GM13976 (cell line): ENCODE measurements at regions not wholly inside any gene's neighbourhood (a gene's known extent, or its start where the extent isn't known, plus 50 kb on each side); places are given as distances from the start of the nearest gene placed in this dataset.

Experiments
- DNase-seq: peaks from one replicate; pipeline ENCODE4 v3.0.0; 2012; ENCODE audit warnings: low spot score
- CTCF ChIP-seq: IDR thresholded peaks from 2 replicates; pipeline ENCODE4 v1.5.1; 2012; ENCODE audit warnings: borderline replicate concordance, mild to moderate bottlenecking; ENCODE audit not compliant: insufficient read depth; ENCODE audit errors: extremely low read depth, missing control alignments, control extremely low read depth
- in situ Hi-C: fragments of 300-500 bp; cut with MboI; formaldehyde crosslinking; loops from one replicate; pipeline ENCODE4 v1.12.0; 2022; ENCODE audit warnings: low sequenced_read_pairs, mixed read lengths, inconsistent platforms; ENCODE audit not compliant: unreplicated experiment

GRCh38 chr10:57694956-57695608 is 572.6 kb downstream of the IPMK start:
- TF ChIP-seq CTCF, result no peak
- DNase-seq, result no peak

GRCh38 chr10:57692255-57692980 is 575.3 kb downstream of the IPMK start:
- no peak for TF ChIP-seq CTCF
- in situ Hi-C loops, result no loop called here
- DNase-seq, result no peak

More at GRCh38 chr10:57694956-57695608, 572.6 kb downstream of the IPMK start:
- in situ Hi-C loops, result no loop called here

- DNase-seq, result no peak
- in situ Hi-C loops, result no loop called here
- TF ChIP-seq CTCF, result no peak
Observed at GRCh38 chr10:57689596-57690297, 577.9 kb downstream of the IPMK start.

- in situ Hi-C loops, result no loop called here
- TF ChIP-seq CTCF, result no peak
- DNase-seq, result no peak
Observed at GRCh38 chr10:57679916-57680315, 587.8 kb downstream of the IPMK start.

GRCh38 chr10:57675125-57675524 is 592.6 kb downstream of the IPMK start:
- no peak for TF ChIP-seq CTCF
- in situ Hi-C loops, result no loop called here
- DNase-seq, result no peak

GRCh38 chr10:57673446-57673960 is 594.2 kb downstream of the IPMK start:
- no peak for DNase-seq
- in situ Hi-C loops, result loop anchor here (25.0 kb wide), 1 partner anchor 336 kb away; no protein-coding TSS in a partner anchor
- no peak for TF ChIP-seq CTCF
